H1 (cell line): ENCODE measurements at regions not wholly inside any gene's neighbourhood (a gene's known extent, or its start where the extent isn't known, plus 50 kb on each side); places are given as distances from the start of the nearest gene placed in this dataset.

Experiments used
- CEBPB ChIP-seq: IDR thresholded peaks from 2 replicates; pipeline ENCODE4 v1.6.1; 2012; ENCODE audit warnings: low read depth, low read length
- CREB1 ChIP-seq: IDR thresholded peaks from 2 replicates; pipeline ENCODE4 v1.6.1; 2012; ENCODE audit warnings: inconsistent platforms
- HDAC6 ChIP-seq: IDR thresholded peaks from one replicate; pipeline ENCODE4 v1.7.1; 2012; ENCODE audit warnings: low read depth, mild to moderate bottlenecking, inconsistent platforms, low read length, moderate library complexity
- POLR2A ChIP-seq, 2 experiments: IDR thresholded peaks; 1 replicate in 1 of 2; 2 replicates in 1 of 2; pipeline ENCODE4 v1.6.1; 2011; ENCODE audit warnings: low read depth in 2 of 2, low read length in 2 of 2, mild to moderate bottlenecking in 2 of 2; ENCODE audit errors: control extremely low read depth in 1 of 2
- YY1 ChIP-seq: IDR thresholded peaks from 2 replicates; pipeline ENCODE4 v1.6.1; 2011; ENCODE audit warnings: low read depth, mild to moderate bottlenecking, low read length
- ZNF274 ChIP-seq: IDR thresholded peaks from 2 replicates; pipeline ENCODE4 v1.7.0; 2012; ENCODE audit warnings: low read length, borderline replicate concordance; ENCODE audit errors: extremely low read depth
- TF ChIP-seq, protein P1 (sequence below): fragments of 300-600 bp; sonication (generic); IDR thresholded peaks from 2 replicates; pipeline ENCODE4 v1.7.1; 2012; ENCODE audit warnings: low read length, moderate library complexity, mild to moderate bottlenecking, inconsistent platforms; ENCODE audit not compliant: insufficient replicate concordance
- TF ChIP-seq, protein P2 (sequence below), 3 experiments: IDR thresholded peaks; 1 replicate in 2 of 3; 2 replicates in 1 of 3; pipeline versions ENCODE4 v1.5.1 to v1.6.1; 2011; ENCODE audit warnings: low read length in 3 of 3, mild to moderate bottlenecking in 3 of 3, inconsistent platforms in 2 of 3, low read depth in 1 of 3, moderate library complexity in 1 of 3; ENCODE audit not compliant: insufficient read depth in 1 of 3; ENCODE audit errors: control extremely low read depth in 1 of 3

DNA sequence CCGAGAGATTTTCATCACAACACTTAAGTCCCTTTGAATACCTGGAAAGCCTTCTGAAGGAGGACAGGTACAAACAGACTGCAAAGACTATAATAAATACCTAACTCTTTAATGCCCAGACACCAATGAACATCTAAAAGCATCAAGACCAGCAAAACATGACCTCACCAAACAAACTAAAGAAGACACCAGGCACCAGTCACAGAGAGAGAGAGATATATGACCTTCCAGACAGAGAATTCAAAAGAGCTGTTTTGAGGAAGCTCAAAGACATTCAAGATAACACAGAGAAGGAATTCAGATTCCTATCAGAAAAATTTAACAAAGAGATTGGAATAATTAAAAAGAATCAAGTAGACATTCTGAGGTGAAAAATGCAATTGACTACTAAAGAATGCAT is 50.6 kb upstream of the ACADM start:
- TF ChIP-seq, protein P1, sequence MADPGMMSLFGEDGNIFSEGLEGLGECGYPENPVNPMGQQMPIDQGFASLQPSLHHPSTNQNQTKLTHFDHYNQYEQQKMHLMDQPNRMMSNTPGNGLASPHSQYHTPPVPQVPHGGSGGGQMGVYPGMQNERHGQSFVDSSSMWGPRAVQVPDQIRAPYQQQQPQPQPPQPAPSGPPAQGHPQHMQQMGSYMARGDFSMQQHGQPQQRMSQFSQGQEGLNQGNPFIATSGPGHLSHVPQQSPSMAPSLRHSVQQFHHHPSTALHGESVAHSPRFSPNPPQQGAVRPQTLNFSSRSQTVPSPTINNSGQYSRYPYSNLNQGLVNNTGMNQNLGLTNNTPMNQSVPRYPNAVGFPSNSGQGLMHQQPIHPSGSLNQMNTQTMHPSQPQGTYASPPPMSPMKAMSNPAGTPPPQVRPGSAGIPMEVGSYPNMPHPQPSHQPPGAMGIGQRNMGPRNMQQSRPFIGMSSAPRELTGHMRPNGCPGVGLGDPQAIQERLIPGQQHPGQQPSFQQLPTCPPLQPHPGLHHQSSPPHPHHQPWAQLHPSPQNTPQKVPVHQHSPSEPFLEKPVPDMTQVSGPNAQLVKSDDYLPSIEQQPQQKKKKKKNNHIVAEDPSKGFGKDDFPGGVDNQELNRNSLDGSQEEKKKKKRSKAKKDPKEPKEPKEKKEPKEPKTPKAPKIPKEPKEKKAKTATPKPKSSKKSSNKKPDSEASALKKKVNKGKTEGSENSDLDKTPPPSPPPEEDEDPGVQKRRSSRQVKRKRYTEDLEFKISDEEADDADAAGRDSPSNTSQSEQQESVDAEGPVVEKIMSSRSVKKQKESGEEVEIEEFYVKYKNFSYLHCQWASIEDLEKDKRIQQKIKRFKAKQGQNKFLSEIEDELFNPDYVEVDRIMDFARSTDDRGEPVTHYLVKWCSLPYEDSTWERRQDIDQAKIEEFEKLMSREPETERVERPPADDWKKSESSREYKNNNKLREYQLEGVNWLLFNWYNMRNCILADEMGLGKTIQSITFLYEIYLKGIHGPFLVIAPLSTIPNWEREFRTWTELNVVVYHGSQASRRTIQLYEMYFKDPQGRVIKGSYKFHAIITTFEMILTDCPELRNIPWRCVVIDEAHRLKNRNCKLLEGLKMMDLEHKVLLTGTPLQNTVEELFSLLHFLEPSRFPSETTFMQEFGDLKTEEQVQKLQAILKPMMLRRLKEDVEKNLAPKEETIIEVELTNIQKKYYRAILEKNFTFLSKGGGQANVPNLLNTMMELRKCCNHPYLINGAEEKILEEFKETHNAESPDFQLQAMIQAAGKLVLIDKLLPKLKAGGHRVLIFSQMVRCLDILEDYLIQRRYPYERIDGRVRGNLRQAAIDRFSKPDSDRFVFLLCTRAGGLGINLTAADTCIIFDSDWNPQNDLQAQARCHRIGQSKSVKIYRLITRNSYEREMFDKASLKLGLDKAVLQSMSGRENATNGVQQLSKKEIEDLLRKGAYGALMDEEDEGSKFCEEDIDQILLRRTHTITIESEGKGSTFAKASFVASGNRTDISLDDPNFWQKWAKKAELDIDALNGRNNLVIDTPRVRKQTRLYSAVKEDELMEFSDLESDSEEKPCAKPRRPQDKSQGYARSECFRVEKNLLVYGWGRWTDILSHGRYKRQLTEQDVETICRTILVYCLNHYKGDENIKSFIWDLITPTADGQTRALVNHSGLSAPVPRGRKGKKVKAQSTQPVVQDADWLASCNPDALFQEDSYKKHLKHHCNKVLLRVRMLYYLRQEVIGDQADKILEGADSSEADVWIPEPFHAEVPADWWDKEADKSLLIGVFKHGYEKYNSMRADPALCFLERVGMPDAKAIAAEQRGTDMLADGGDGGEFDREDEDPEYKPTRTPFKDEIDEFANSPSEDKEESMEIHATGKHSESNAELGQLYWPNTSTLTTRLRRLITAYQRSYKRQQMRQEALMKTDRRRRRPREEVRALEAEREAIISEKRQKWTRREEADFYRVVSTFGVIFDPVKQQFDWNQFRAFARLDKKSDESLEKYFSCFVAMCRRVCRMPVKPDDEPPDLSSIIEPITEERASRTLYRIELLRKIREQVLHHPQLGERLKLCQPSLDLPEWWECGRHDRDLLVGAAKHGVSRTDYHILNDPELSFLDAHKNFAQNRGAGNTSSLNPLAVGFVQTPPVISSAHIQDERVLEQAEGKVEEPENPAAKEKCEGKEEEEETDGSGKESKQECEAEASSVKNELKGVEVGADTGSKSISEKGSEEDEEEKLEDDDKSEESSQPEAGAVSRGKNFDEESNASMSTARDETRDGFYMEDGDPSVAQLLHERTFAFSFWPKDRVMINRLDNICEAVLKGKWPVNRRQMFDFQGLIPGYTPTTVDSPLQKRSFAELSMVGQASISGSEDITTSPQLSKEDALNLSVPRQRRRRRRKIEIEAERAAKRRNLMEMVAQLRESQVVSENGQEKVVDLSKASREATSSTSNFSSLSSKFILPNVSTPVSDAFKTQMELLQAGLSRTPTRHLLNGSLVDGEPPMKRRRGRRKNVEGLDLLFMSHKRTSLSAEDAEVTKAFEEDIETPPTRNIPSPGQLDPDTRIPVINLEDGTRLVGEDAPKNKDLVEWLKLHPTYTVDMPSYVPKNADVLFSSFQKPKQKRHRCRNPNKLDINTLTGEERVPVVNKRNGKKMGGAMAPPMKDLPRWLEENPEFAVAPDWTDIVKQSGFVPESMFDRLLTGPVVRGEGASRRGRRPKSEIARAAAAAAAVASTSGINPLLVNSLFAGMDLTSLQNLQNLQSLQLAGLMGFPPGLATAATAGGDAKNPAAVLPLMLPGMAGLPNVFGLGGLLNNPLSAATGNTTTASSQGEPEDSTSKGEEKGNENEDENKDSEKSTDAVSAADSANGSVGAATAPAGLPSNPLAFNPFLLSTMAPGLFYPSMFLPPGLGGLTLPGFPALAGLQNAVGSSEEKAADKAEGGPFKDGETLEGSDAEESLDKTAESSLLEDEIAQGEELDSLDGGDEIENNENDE: no peak
- no peak for TF ChIP-seq CEBPB
- TF ChIP-seq CREB1: no peak
- TF ChIP-seq, protein P2, sequence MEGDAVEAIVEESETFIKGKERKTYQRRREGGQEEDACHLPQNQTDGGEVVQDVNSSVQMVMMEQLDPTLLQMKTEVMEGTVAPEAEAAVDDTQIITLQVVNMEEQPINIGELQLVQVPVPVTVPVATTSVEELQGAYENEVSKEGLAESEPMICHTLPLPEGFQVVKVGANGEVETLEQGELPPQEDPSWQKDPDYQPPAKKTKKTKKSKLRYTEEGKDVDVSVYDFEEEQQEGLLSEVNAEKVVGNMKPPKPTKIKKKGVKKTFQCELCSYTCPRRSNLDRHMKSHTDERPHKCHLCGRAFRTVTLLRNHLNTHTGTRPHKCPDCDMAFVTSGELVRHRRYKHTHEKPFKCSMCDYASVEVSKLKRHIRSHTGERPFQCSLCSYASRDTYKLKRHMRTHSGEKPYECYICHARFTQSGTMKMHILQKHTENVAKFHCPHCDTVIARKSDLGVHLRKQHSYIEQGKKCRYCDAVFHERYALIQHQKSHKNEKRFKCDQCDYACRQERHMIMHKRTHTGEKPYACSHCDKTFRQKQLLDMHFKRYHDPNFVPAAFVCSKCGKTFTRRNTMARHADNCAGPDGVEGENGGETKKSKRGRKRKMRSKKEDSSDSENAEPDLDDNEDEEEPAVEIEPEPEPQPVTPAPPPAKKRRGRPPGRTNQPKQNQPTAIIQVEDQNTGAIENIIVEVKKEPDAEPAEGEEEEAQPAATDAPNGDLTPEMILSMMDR (IDR thresholded peaks at IDR 0.05; ENCODE audit: control extremely low read depth in 1 of 3, insufficient read depth in 1 of 3, low read depth in 1 of 3, low read length in 3 of 3): no peak
- no peak for TF ChIP-seq ZNF274
- no peak for TF ChIP-seq YY1
- no peak for TF ChIP-seq POLR2A (IDR thresholded peaks at IDR 0.05; ENCODE audit: control extremely low read depth in 1 of 2, low read depth in 2 of 2, low read length in 2 of 2)
- no peak for TF ChIP-seq HDAC6
